PC-9 (cell line): ENCODE measurements at regions not wholly inside any gene's neighbourhood (a gene's known extent, or its start where the extent isn't known, plus 50 kb on each side); places are given as distances from the start of the nearest gene placed in this dataset.
"Not testable (repeated sequence)": the region's sequence is repeated elsewhere in the genome, so short reads cannot be mapped to it uniquely, and the experiment has no call there.

ENCODE experiments used
- BruUV-seq: library from RNA; stranded (reverse); fragments of 400-500 nt; replicated peaks from 2 replicates; lab custom pipeline; 2021; lab: Mats Ljungman, UMichigan
- CTCF ChIA-PET: fragments of 300-600 bp; sonication (Branson Sonifier 250); formaldehyde crosslinking; loops from one replicate; lab custom pipeline; 2022; ENCODE audit warnings: antibody characterized with exemption; lab: Charles Lee
- POLR2A ChIA-PET: fragments of 300-600 bp; sonication (Branson Sonifier 250); formaldehyde crosslinking; loops from one replicate; lab custom pipeline; 2022; ENCODE audit warnings: antibody characterized with exemption; ENCODE audit not compliant: unreplicated experiment; lab: Charles Lee
- DNase-seq, 2 experiments: peaks; one replicate each; pipeline versions ENCODE4 v3.0.0 to v3.0.0-alpha.2; 2015 to 2022; ENCODE audit warnings: mixed read lengths in 1 of 2
- H2AFZ ChIP-seq: fragments of 200-600 bp; sonication (generic); 2 replicates; pipeline ENCODE4 v1.8.1; 2017; ENCODE audit warnings: antibody characterized with exemption
- H3F3A ChIP-seq: fragments of 200-600 bp; sonication (generic); 2 replicates; pipeline ENCODE4 v1.8.1; 2017; ENCODE audit warnings: antibody characterized with exemption, mild to moderate bottlenecking, low read depth; ENCODE audit not compliant: insufficient read depth
- H3K27ac ChIP-seq: fragments of 200-600 bp; sonication (generic); 2 replicates; pipeline ENCODE4 v1.6.1; 2016; ENCODE audit warnings: mixed run types
- H3K27me3 ChIP-seq: fragments of 200-600 bp; sonication (generic); 2 replicates; pipeline ENCODE4 v1.6.1; 2016; ENCODE audit warnings: low read depth, mixed run types; ENCODE audit not compliant: insufficient read depth
- H3K36me3 ChIP-seq: fragments of 200-600 bp; sonication (generic); 2 replicates; pipeline ENCODE4 v1.6.1; 2016; ENCODE audit warnings: low read depth, mixed run types
- H3K4me1 ChIP-seq: fragments of 200-600 bp; sonication (generic); replicated peaks from 2 replicates; pipeline ENCODE4 v1.6.1; 2016; ENCODE audit warnings: mixed run types; ENCODE audit not compliant: insufficient read depth
- H3K4me2 ChIP-seq: fragments of 200-600 bp; sonication (generic); 2 replicates; pipeline ENCODE4 v1.6.1; 2017; ENCODE audit warnings: mixed run types
- H3K4me3 ChIP-seq: fragments of 200-600 bp; sonication (generic); 2 replicates; pipeline ENCODE4 v1.6.1; 2016; ENCODE audit warnings: mixed run types
- H3K79me2 ChIP-seq: fragments of 200-600 bp; sonication (generic); 2 replicates; pipeline ENCODE4 v1.6.1; 2017; ENCODE audit warnings: low read depth, mixed run types
- H3K9me2 ChIP-seq: fragments of 200-600 bp; sonication (generic); 2 replicates; pipeline ENCODE4 v1.8.1; 2017; ENCODE audit warnings: mild to moderate bottlenecking; ENCODE audit not compliant: insufficient read depth
- H3K9me3 ChIP-seq: fragments of 200-600 bp; sonication (generic); 2 replicates; pipeline ENCODE4 v1.8.1; 2016; ENCODE audit warnings: low read depth; ENCODE audit not compliant: insufficient read depth
- H4K20me1 ChIP-seq: fragments of 200-600 bp; sonication (generic); 2 replicates; pipeline ENCODE4 v1.8.1; 2017; ENCODE audit not compliant: insufficient read depth
- intact Hi-C: fragments of 100-400 bp; cut with micrococcal nuclease; formaldehyde crosslinking; loops from one replicate; pipeline ENCODE4 v1.10.0; 2022; ENCODE audit not compliant: unreplicated experiment
- TF ChIP-seq, protein P1 (sequence below): fragments of 200-600 bp; sonication (generic); conservative IDR thresholded peaks from 2 replicates; pipeline ENCODE4 v1.6.1; 2017; ENCODE audit warnings: mixed run types, antibody characterized with exemption, mild to moderate bottlenecking, moderate library complexity

DNA sequence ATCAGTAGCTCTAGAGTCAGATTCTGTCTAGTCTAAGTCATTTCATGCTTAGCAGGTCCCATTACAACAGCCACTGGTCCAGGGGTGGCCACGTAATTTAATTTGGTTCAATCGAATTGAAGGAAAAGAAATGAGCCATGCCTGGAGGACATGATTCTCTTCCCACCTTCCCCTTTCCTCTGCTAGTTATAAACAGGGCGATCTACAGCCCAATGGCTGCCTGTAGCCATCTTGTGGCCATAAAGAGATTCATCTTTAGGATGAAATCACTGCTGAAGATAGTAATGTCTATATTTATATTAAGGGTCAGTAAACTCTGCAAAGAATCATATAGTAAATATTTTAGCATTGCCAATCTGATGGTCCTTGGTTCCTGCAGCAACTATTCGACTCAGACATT lies 107.4 kb downstream of the SPDYE17 start:
- H3K4me1 ChIP-seq, H3K27ac ChIP-seq, H3K9me3 ChIP-seq, CTCF ChIA-PET, H3F3A ChIP-seq, H3K27me3 ChIP-seq, H3K79me2 ChIP-seq, H3K9me2 ChIP-seq, H3K4me2 ChIP-seq, intact Hi-C loops, H3K36me3 ChIP-seq, H3K4me3 ChIP-seq, BruUV-seq, H2AFZ ChIP-seq, DNase-seq, POLR2A ChIA-PET, H4K20me1 ChIP-seq: not testable (repeated sequence)
- TF ChIP-seq, protein P1, sequence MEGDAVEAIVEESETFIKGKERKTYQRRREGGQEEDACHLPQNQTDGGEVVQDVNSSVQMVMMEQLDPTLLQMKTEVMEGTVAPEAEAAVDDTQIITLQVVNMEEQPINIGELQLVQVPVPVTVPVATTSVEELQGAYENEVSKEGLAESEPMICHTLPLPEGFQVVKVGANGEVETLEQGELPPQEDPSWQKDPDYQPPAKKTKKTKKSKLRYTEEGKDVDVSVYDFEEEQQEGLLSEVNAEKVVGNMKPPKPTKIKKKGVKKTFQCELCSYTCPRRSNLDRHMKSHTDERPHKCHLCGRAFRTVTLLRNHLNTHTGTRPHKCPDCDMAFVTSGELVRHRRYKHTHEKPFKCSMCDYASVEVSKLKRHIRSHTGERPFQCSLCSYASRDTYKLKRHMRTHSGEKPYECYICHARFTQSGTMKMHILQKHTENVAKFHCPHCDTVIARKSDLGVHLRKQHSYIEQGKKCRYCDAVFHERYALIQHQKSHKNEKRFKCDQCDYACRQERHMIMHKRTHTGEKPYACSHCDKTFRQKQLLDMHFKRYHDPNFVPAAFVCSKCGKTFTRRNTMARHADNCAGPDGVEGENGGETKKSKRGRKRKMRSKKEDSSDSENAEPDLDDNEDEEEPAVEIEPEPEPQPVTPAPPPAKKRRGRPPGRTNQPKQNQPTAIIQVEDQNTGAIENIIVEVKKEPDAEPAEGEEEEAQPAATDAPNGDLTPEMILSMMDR, result peak; percentile 30; the same call in 1 of the 2 replicates

- CTCF ChIA-PET, DNase-seq, H3F3A ChIP-seq, H3K9me3 ChIP-seq, H3K9me2 ChIP-seq, H3K79me2 ChIP-seq, intact Hi-C loops, H4K20me1 ChIP-seq, POLR2A ChIA-PET, H3K27ac ChIP-seq, BruUV-seq, H2AFZ ChIP-seq, H3K4me2 ChIP-seq, H3K4me3 ChIP-seq, H3K36me3 ChIP-seq, H3K27me3 ChIP-seq: not testable (repeated sequence)
- H3K4me1 ChIP-seq, result peaks cover 13% of the 10 kb centered on the region
These were observed 113.5 kb downstream of the SPDYE17 start for GRCh38 chr7:76918619-76919018.

GRCh38 chr7:76914361-76914760 lies 117.8 kb downstream of the SPDYE17 start:
- peak; percentile 31 to 57 for DNase-seq
- POLR2A ChIA-PET, H3K9me3 ChIP-seq, H4K20me1 ChIP-seq, H3K27me3 ChIP-seq, H3K9me2 ChIP-seq, intact Hi-C loops, H3K79me2 ChIP-seq, H2AFZ ChIP-seq, H3K4me3 ChIP-seq, BruUV-seq, CTCF ChIA-PET, H3K36me3 ChIP-seq, H3K27ac ChIP-seq, H3F3A ChIP-seq: not testable (repeated sequence)
- Histone ChIP-seq H3K4me2 (0 out of 2 replicates have a peak overlapping the region, but pooled peaks have one; percentile 26), H3K4me1 (peaks cover 14% of the 10 kb centered on the region)

DNA sequence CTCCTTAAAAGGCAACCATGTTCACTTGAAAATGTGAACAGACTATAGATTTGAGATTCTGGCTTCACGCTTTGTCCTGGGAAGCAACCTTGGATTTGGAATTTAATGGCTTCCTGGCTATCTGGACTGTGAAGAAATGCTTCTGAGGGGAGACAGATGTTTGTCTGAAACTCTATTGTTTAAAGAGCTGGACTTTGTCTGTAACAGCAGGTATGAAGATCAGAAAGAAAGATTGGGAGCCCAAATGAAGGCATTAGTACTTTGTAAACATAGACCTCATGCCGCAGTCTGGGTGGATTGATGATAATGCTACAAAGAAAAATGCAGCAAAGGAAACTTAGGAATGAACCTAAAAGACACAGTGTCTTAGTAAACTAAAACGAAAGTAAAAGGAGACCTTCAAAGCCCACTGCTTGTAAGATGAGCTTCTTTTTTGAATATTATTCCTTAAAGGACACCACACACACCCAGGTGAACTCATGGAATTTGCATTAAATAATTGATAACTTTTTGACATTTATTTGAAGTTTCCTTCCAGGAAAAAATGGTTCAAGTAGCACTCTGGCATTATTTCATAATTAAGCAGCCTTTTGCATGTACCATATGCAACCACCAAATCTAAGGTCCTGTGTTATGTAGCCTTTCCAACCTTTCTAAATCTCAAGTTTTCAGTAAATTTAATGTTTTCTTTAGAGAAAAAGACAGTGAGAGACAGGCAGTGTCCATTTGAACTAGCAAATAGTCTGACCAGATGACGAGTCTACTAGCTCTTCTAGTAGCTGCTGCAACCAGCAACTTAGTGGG lies 119.9 kb downstream of the SPDYE17 start:
- H3K36me3 ChIP-seq, H3F3A ChIP-seq, intact Hi-C loops, H3K9me3 ChIP-seq, H3K27ac ChIP-seq, POLR2A ChIA-PET, H3K4me3 ChIP-seq, H2AFZ ChIP-seq, BruUV-seq, H3K79me2 ChIP-seq, H3K9me2 ChIP-seq, H4K20me1 ChIP-seq, CTCF ChIA-PET, H3K27me3 ChIP-seq: not testable (repeated sequence)
- H3K4me2 ChIP-seq, result peak overlapping the region; percentile 18; the same call in 1 of the 2 replicates
- peak in 1 of 2 experiments; percentile 8 for DNase-seq
- H3K4me1 ChIP-seq, result peaks cover 14% of the 10 kb centered on the region

- H3K27ac ChIP-seq, BruUV-seq, intact Hi-C loops, H3K9me3 ChIP-seq, H2AFZ ChIP-seq, H4K20me1 ChIP-seq, H3K9me2 ChIP-seq, H3K79me2 ChIP-seq, H3F3A ChIP-seq, CTCF ChIA-PET, H3K27me3 ChIP-seq, H3K36me3 ChIP-seq, H3K4me3 ChIP-seq, H3K4me2 ChIP-seq, H3K4me1 ChIP-seq, POLR2A ChIA-PET, DNase-seq: not testable (repeated sequence)
These were observed 127.5 kb downstream of the SPDYE17 start for GRCh38 chr7:76904688-76905087.

DNA sequence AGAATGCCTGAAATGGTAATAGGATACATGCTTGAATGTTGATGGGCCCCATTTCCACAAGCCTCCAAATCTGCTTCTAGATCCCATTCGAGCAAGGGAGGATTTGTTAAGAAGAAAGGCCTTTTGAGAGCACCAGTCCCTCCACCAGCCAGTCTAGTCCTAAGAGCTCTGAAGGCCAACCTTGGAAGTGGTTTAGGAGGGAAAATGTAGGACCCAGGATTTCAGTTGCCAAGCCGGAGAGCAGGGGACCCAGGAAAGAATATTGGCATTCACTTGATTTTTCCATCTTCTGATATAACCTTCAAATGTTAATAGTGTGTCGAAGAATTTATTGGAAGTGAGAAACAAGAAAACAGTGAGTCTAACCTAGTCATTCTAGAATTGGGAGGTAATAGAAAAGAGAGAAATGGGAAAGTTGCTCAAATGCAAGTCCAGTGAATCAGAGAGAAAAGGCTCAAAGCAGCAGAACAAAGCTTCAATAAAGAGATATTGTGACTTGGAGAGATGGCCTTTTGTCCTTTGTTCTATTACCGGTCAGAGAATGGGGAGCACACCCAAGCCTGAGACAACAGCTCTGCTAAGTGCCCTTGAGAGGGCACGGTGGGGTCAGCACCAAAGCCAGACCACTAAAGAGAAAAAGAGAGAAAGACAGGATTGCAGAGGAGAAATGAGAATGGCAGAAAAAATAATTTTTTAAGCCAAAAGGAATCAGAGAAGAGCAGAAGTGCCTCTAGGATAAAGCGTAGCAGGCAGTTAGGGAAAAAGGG lies 130.0 kb downstream of the SPDYE17 start:
- H3K36me3 ChIP-seq, H2AFZ ChIP-seq, H3K4me2 ChIP-seq, H3F3A ChIP-seq, H3K4me1 ChIP-seq, H3K9me3 ChIP-seq, CTCF ChIA-PET, BruUV-seq, POLR2A ChIA-PET, H3K27me3 ChIP-seq, DNase-seq, H3K9me2 ChIP-seq, H3K4me3 ChIP-seq, H3K79me2 ChIP-seq, H4K20me1 ChIP-seq, H3K27ac ChIP-seq, intact Hi-C loops: not testable (repeated sequence)
